Keratinocyte (primary cell): ENCODE measurements at regions not wholly inside any gene's neighbourhood (a gene's known extent, or its start where the extent isn't known, plus 50 kb on each side); places are given as distances from the start of the nearest gene placed in this dataset.

Experiments used
- DNase-seq: peaks from one replicate; pipeline ENCODE4 v3.0.0-alpha.2; 2011; ENCODE audit warnings: low read depth, missing footprints, low spot score
- FAIRE-seq: peaks from 2 replicates; lab custom pipeline; 2011; peaks lifted over from hg19 to GRCh38; lab: Jason Lieb, UNC
- H2AFZ ChIP-seq: 2 replicates; pipeline ENCODE4 v1.6.0; 2012; ENCODE audit warnings: low read length, control low read depth, inconsistent platforms; ENCODE audit not compliant: control insufficient read depth
- H3K27ac ChIP-seq: 2 replicates; pipeline ENCODE4 v1.5.1; 2011; ENCODE audit warnings: low read length; ENCODE audit not compliant: control insufficient read depth, insufficient read depth
- H3K27me3 ChIP-seq: 3 replicates; pipeline ENCODE4 v1.6.0; 2011; ENCODE audit warnings: low read length; ENCODE audit not compliant: control insufficient read depth, insufficient read depth; ENCODE audit errors: extremely low read depth
- H3K36me3 ChIP-seq, 2 experiments: 2 replicates in 1 of 2; 3 replicates in 1 of 2; pipeline ENCODE4 v1.5.1; 2011; ENCODE audit warnings: low read length in 2 of 2, mild to moderate bottlenecking in 1 of 2; ENCODE audit not compliant: control insufficient read depth in 2 of 2, insufficient read depth in 2 of 2; ENCODE audit errors: extremely low read depth in 1 of 2
- H3K4me1 ChIP-seq: 3 replicates; pipeline ENCODE4 v1.5.1; 2011; ENCODE audit warnings: low read length; ENCODE audit not compliant: control insufficient read depth, insufficient read depth; ENCODE audit errors: extremely low read depth
- H3K4me2 ChIP-seq: 3 replicates; pipeline ENCODE4 v1.6.0; 2011; ENCODE audit warnings: low read depth, low read length; ENCODE audit not compliant: control insufficient read depth, insufficient read depth; ENCODE audit errors: extremely low read depth
- H3K4me3 ChIP-seq, 3 experiments: fragments of 200-600 bp in 1 of 3; sonication (generic) in 1 of 3; 2 replicates in 2 of 3; 3 replicates in 1 of 3; pipeline ENCODE4 v1.5.1; 2011 to 2016; ENCODE audit warnings: low read length in 3 of 3, mild to moderate bottlenecking in 3 of 3, control low read depth in 2 of 3, inconsistent platforms in 1 of 3, low read depth in 1 of 3, mixed read lengths in 1 of 3, mixed run types in 1 of 3, moderate library complexity in 1 of 3; ENCODE audit not compliant: control insufficient read depth in 2 of 3, insufficient read depth in 2 of 3; ENCODE audit errors: extremely low read depth in 1 of 3
- H3K79me2 ChIP-seq: 2 replicates; pipeline ENCODE4 v1.6.0; 2012; ENCODE audit warnings: low read length; ENCODE audit not compliant: control insufficient read depth, insufficient read depth
- H3K9ac ChIP-seq: 3 replicates; pipeline ENCODE4 v1.6.0; 2011; ENCODE audit warnings: low read length; ENCODE audit not compliant: control insufficient read depth, insufficient read depth; ENCODE audit errors: extremely low read depth
- H3K9me1 ChIP-seq: 3 replicates; pipeline ENCODE4 v1.6.0; 2011; ENCODE audit warnings: low read length; ENCODE audit not compliant: control insufficient read depth, insufficient read depth; ENCODE audit errors: extremely low read depth
- H3K9me3 ChIP-seq: 2 replicates; pipeline ENCODE4 v1.5.1; 2012; ENCODE audit warnings: low read depth, low read length; ENCODE audit not compliant: control insufficient read depth
- H4K20me1 ChIP-seq: 3 replicates; pipeline ENCODE4 v1.6.0; 2011; ENCODE audit warnings: low read length; ENCODE audit not compliant: control insufficient read depth, insufficient read depth; ENCODE audit errors: extremely low read depth
- CTCF ChIP-seq, 3 experiments: IDR thresholded peaks in 1 of 3; conservative IDR thresholded peaks in 1 of 3; optimal IDR thresholded peaks in 1 of 3; 2 replicates in 2 of 3; 3 replicates in 1 of 3; pipeline versions ENCODE3 to v1.5.1; 2011; ENCODE audit warnings: low read length in 3 of 3, mild to moderate bottlenecking in 3 of 3, moderate library complexity in 2 of 3, control low read depth in 1 of 3, inconsistent platforms in 1 of 3; ENCODE audit not compliant: insufficient read depth in 2 of 3; ENCODE audit errors: extremely low read depth in 1 of 3
- EZH2 ChIP-seq: IDR thresholded peaks from one replicate; pipeline ENCODE4 v1.6.1; 2012; ENCODE audit warnings: inconsistent platforms, mild to moderate bottlenecking, low read length, moderate library complexity
- dilution Hi-C: fragments of 300-500 bp; cut with MboI; formaldehyde crosslinking; loops from one replicate; pipeline ENCODE4 v1.7.0; 2020; ENCODE audit warnings: low sequenced_read_pairs; ENCODE audit not compliant: extremely low pct_ligation_motif_present

- H3K27me3 ChIP-seq = peaks cover 9% of the 10 kb centered on the region
Measured at GRCh38 chr2:120677221-120677620, 58.4 kb upstream of the GLI2 start.

GRCh38 chr2:120677696-120678247 is 57.9 kb upstream of the GLI2 start:
- Histone ChIP-seq H3K4me2 (no peak overlapping the region), H3K4me3 (no peak overlapping the region), H3K9ac (no peak overlapping the region), H4K20me1 (no peaks in the 10 kb centered on the region), H3K4me1 (no peaks in the 10 kb centered on the region), H3K27ac (no peak overlapping the region), H3K9me1 (no peaks in the 10 kb centered on the region), H2AFZ (no peak overlapping the region), H3K27me3 (peaks cover 9% of the 10 kb centered on the region), H3K9me3 (no peaks in the 10 kb centered on the region), H3K79me2 (no peaks in the 10 kb centered on the region), H3K36me3 (no peaks in the 10 kb centered on the region)
- TF ChIP-seq CTCF (optimal IDR thresholded peaks at IDR 0.05 in 1 of 3, IDR thresholded peaks at IDR 0.05 in 1 of 3, conservative IDR thresholded peaks at IDR 0.05 in 1 of 3; ENCODE audit: extremely low read depth in 1 of 3, insufficient read depth in 2 of 3, low read length in 3 of 3) = no peak
- no peak for TF ChIP-seq EZH2
- FAIRE-seq (no peak), DNase-seq (no peak)
- dilution Hi-C loops = no loop called here

More at GRCh38 chr2:120677221-120677620, 58.4 kb upstream of the GLI2 start:
- dilution Hi-C loops = no loop called here
- no peak overlapping the region for H3K4me3 ChIP-seq
- FAIRE-seq (no peak), DNase-seq (no peak)
- H3K9me3 ChIP-seq = no peaks in the 10 kb centered on the region
- no peak overlapping the region for H3K27ac ChIP-seq
- H3K4me2 ChIP-seq = no peak overlapping the region
- no peaks in the 10 kb centered on the region for H3K79me2 ChIP-seq
- no peaks in the 10 kb centered on the region for H3K9me1 ChIP-seq
- H3K36me3 ChIP-seq = no peaks in the 10 kb centered on the region
- no peak overlapping the region for H3K9ac ChIP-seq
- H2AFZ ChIP-seq = no peak overlapping the region
- no peaks in the 10 kb centered on the region for H4K20me1 ChIP-seq
- TF ChIP-seq CTCF (optimal IDR thresholded peaks at IDR 0.05 in 1 of 3, IDR thresholded peaks at IDR 0.05 in 1 of 3, conservative IDR thresholded peaks at IDR 0.05 in 1 of 3; ENCODE audit: extremely low read depth in 1 of 3, insufficient read depth in 2 of 3, low read length in 3 of 3) = no peak
- TF ChIP-seq EZH2 = no peak
- H3K4me1 ChIP-seq = no peaks in the 10 kb centered on the region
